Endothelial cell of umbilical vein (primary cell): ENCODE measurements at regions not wholly inside any gene's neighbourhood (a gene's known extent, or its start where the extent isn't known, plus 50 kb on each side); places are given as distances from the start of the nearest gene placed in this dataset.

Experiments
- BruUV-seq: library from RNA; stranded (reverse); fragments of 400-500 nt; replicated peaks from 2 replicates; lab custom pipeline; 2021; lab: Mats Ljungman, UMichigan
- CTCF ChIA-PET: fragments of 300-600, 350-600 bp; sonication (Branson Sonifier 250); formaldehyde crosslinking; loops from one replicate; lab custom pipeline; 2021; ENCODE audit warnings: antibody characterized with exemption, inconsistent platforms; lab: Charles Lee
- POLR2A ChIA-PET: fragments of 300-600, 350-600 bp; sonication (Branson Sonifier 250); formaldehyde crosslinking; loops from one replicate; lab custom pipeline; 2021; ENCODE audit warnings: antibody characterized with exemption, inconsistent platforms; lab: Charles Lee
- DNase-seq: peaks from one replicate; pipeline ENCODE4 v3.0.0-alpha.2; 2011; ENCODE audit warnings: low read depth, low spot score
- FAIRE-seq: peaks from 2 replicates; lab custom pipeline; 2011; peaks lifted over from hg19 to GRCh38; lab: Jason Lieb, UNC
- H2AFZ ChIP-seq: 2 replicates; pipeline ENCODE4 v1.6.0; 2012; ENCODE audit warnings: low read depth, low read length, control low read depth, inconsistent platforms
- H3K27ac ChIP-seq: 2 replicates; pipeline ENCODE4 v1.5.1; 2011; ENCODE audit warnings: low read depth, mild to moderate bottlenecking, control low read depth, low read length, moderate library complexity; ENCODE audit not compliant: insufficient read depth
- H3K27me3 ChIP-seq, 2 experiments: 2 replicates each; pipeline versions ENCODE4 v1.6.0 to v1.6.1; 2011; ENCODE audit warnings: low read length in 2 of 2, mixed read lengths in 1 of 2; ENCODE audit not compliant: control insufficient read depth in 2 of 2, insufficient read depth in 2 of 2
- H3K36me3 ChIP-seq, 2 experiments: 2 replicates in 1 of 2; 3 replicates in 1 of 2; pipeline ENCODE4 v1.5.1; 2011; ENCODE audit warnings: low read length in 2 of 2, mild to moderate bottlenecking in 1 of 2, moderate library complexity in 1 of 2; ENCODE audit not compliant: control insufficient read depth in 2 of 2, insufficient read depth in 2 of 2; ENCODE audit errors: extremely low read depth in 1 of 2
- H3K4me1 ChIP-seq: 3 replicates; pipeline ENCODE4 v1.5.1; 2011; ENCODE audit warnings: mild to moderate bottlenecking, low read length; ENCODE audit not compliant: control insufficient read depth, insufficient read depth; ENCODE audit errors: extremely low read depth
- H3K4me2 ChIP-seq: 2 replicates; pipeline ENCODE4 v1.6.1; 2011; ENCODE audit warnings: low read length, control low read depth, mixed read lengths; ENCODE audit not compliant: insufficient read depth
- H3K4me3 ChIP-seq, 3 experiments: fragments of 200-600 bp in 1 of 3; sonication (generic), shearing (Covaris generic) in 1 of 3; replicated peaks in 1 of 3; 2 replicates each; pipeline ENCODE4 v1.5.1; 2011 to 2016; ENCODE audit warnings: control low read depth in 3 of 3, low read length in 3 of 3, mild to moderate bottlenecking in 2 of 3, inconsistent platforms in 1 of 3, low read depth in 1 of 3, moderate library complexity in 1 of 3; ENCODE audit not compliant: insufficient read depth in 1 of 3
- H3K79me2 ChIP-seq: 2 replicates; pipeline ENCODE4 v1.6.0; 2012; ENCODE audit warnings: low read length, inconsistent platforms; ENCODE audit not compliant: control insufficient read depth, insufficient read depth
- H3K9ac ChIP-seq: replicated peaks from 2 replicates; pipeline ENCODE3; 2011; ENCODE audit warnings: low read length, control low read depth; ENCODE audit not compliant: insufficient read depth; ENCODE audit errors: extremely low read depth
- H3K9me1 ChIP-seq: replicated peaks from 3 replicates; pipeline ENCODE4 v1.6.0; 2011; ENCODE audit warnings: mild to moderate bottlenecking, low read length; ENCODE audit not compliant: control insufficient read depth, insufficient read depth; ENCODE audit errors: extremely low read depth
- H3K9me3 ChIP-seq: replicated peaks from 2 replicates; pipeline ENCODE4 v1.5.1; 2012; ENCODE audit warnings: low read length, inconsistent platforms; ENCODE audit not compliant: control insufficient read depth, insufficient read depth
- H4K20me1 ChIP-seq: replicated peaks from 2 replicates; pipeline ENCODE3; 2011; ENCODE audit warnings: mild to moderate bottlenecking, low read length; ENCODE audit not compliant: control insufficient read depth, insufficient read depth; ENCODE audit errors: extremely low read depth
- CTCF ChIP-seq, 2 donors: IDR thresholded peaks; 1 replicate in 1 of 2; 2 replicates in 1 of 2; pipeline ENCODE4 v1.5.1; 2011; ENCODE audit warnings: low read length in 2 of 2, mild to moderate bottlenecking in 2 of 2, moderate library complexity in 2 of 2, control low read depth in 1 of 2, inconsistent platforms in 1 of 2, low read depth in 1 of 2; ENCODE audit not compliant: insufficient read depth in 1 of 2; ENCODE audit errors: extremely low read depth in 1 of 2
- EZH2 ChIP-seq: IDR thresholded peaks from 2 replicates; pipeline ENCODE4 v1.6.1; 2012; ENCODE audit warnings: borderline replicate concordance, low read depth, mild to moderate bottlenecking, moderate library complexity, low read length, inconsistent platforms; ENCODE audit not compliant: severe bottlenecking
- FOS ChIP-seq: IDR thresholded peaks from 2 replicates; pipeline ENCODE4 v1.6.1; 2011; ENCODE audit warnings: mild to moderate bottlenecking, low read length, moderate library complexity, borderline replicate concordance; ENCODE audit not compliant: insufficient read depth
- GATA2 ChIP-seq: IDR thresholded peaks from 2 replicates; pipeline ENCODE4 v1.7.0; 2011; ENCODE audit warnings: low read depth, mild to moderate bottlenecking, moderate library complexity, mixed read lengths, low read length; ENCODE audit not compliant: insufficient read length, insufficient read depth
- JUN ChIP-seq: IDR thresholded peaks from 2 replicates; pipeline ENCODE4 v1.6.1; 2011; ENCODE audit warnings: borderline replicate concordance, low read depth; ENCODE audit not compliant: insufficient read length, insufficient read depth
- MAX ChIP-seq: IDR thresholded peaks from 2 replicates; pipeline ENCODE4 v1.6.1; 2011; ENCODE audit not compliant: insufficient read depth, insufficient read length
- MYC ChIP-seq: IDR thresholded peaks from one replicate; pipeline ENCODE4 v1.6.1; 2011; ENCODE audit warnings: mild to moderate bottlenecking, low read depth, low read length
- POLR2A ChIP-seq: IDR thresholded peaks from 2 replicates; pipeline ENCODE4 v1.6.1; 2012; ENCODE audit warnings: low read depth, mild to moderate bottlenecking, control low read depth, low read length
- POLR2AphosphoS5 ChIP-seq: IDR thresholded peaks from 2 replicates; pipeline ENCODE4 v1.6.1; 2012; ENCODE audit warnings: low read depth, mild to moderate bottlenecking, control low read depth, low read length, moderate library complexity; ENCODE audit not compliant: insufficient read depth
- dilution Hi-C: fragments of 300-500 bp; cut with MboI; formaldehyde crosslinking; loops from one replicate; pipeline ENCODE4 v1.15.0; 2019; ENCODE audit warnings: low sequenced_read_pairs; ENCODE audit not compliant: extremely low pct_ligation_motif_present
- intact Hi-C: fragments of 100-400 bp; cut with micrococcal nuclease; formaldehyde crosslinking; loops from one replicate; pipeline ENCODE4 v1.10.0; 2022

GRCh38 chr3:102904629-102905028 lies 469.8 kb downstream of the ZPLD1 start:
- Histone ChIP-seq H3K9ac (no peak overlapping the region), H4K20me1 (no peaks in the 10 kb centered on the region), H3K27me3 (no peaks in the 10 kb centered on the region), H3K9me1 (no peaks in the 10 kb centered on the region), H3K36me3 (no peaks in the 10 kb centered on the region), H3K79me2 (no peaks in the 10 kb centered on the region), H3K4me2 (no peak overlapping the region), H2AFZ (no peak overlapping the region), H3K4me1 (no peaks in the 10 kb centered on the region), H3K4me3 (no peak overlapping the region), H3K27ac (no peak overlapping the region), H3K9me3 (no peaks in the 10 kb centered on the region)
- dilution Hi-C loops: no loop called here
- intact Hi-C loops: loop anchor here (5.0 kb wide), 1 partner anchor 233 kb away; no protein-coding TSS in a partner anchor
- CTCF ChIA-PET: no interaction called here
- no TSS peak for BruUV-seq
- no peak for TF ChIP-seq JUN
- no peak for DNase-seq
- FAIRE-seq: no peak
- POLR2A ChIA-PET: no interaction called here

DNA sequence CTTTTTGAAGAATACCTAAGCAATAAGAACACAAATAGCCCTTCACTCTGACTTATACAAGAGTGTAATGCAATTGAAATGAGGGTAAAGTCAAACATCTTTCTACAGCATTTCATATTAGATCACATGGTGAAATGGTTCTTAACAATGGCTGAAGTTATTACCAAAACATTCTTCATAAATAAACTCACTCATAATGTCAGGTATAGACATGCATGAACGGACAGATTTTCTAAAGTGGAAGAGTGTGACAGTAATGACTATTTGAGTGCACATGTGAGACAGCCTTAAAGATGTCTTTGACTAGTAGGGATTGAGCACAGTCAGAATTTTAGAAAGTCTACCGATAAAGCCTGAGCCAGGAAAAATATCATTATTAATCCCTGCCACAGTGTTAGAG lies 471.0 kb downstream of the ZPLD1 start:
- dilution Hi-C loops: no loop called here
- Histone ChIP-seq H3K9ac (no peak overlapping the region), H3K79me2 (no peaks in the 10 kb centered on the region), H2AFZ (no peak overlapping the region), H3K36me3 (no peaks in the 10 kb centered on the region), H3K4me2 (no peak overlapping the region), H3K27ac (no peak overlapping the region), H3K9me3 (no peaks in the 10 kb centered on the region), H3K9me1 (no peaks in the 10 kb centered on the region), H3K27me3 (no peaks in the 10 kb centered on the region), H4K20me1 (no peaks in the 10 kb centered on the region), H3K4me1 (no peaks in the 10 kb centered on the region), H3K4me3 (no peak overlapping the region)
- ChIA-PET POLR2A (no interaction called here), CTCF (no interaction called here)
- TF ChIP-seq JUN (no peak), MAX (no peak), CTCF (IDR thresholded peaks at IDR 0.05; ENCODE audit: extremely low read depth in 1 of 2, insufficient read depth in 1 of 2, low read depth in 1 of 2, low read length in 2 of 2) (no peak), GATA2 (no peak), EZH2 (no peak), FOS (no peak), POLR2AphosphoS5 (no peak), MYC (no peak), POLR2A (no peak)
- BruUV-seq: no TSS peak
- intact Hi-C loops: no loop called here
- DNase-seq: no peak
- no peak for FAIRE-seq
